ENCODE measurements at regions not wholly inside any gene's neighbourhood (a gene's known extent, or its start where the extent isn't known, plus 50 kb on each side); places are given as distances from the start of the nearest gene placed in this dataset.

- Mint-ChIP-seq H3K27me3 (ENCODE audit: insufficient read depth) (no peaks in the 10 kb centered on the region), H3K4me1 (peaks cover 17% of the 10 kb centered on the region)
- 90% methylated on average over 2 of the region's 2 CpGs; no CpG with 5 or more reads in 1 of the 2 experiments for WGBS, 2 experiments (ENCODE audit: insufficient coverage in 1 of 2, insufficient read length in 1 of 2)
Observed at GRCh38 chr11:81942646-81943045, 791.0 kb downstream of the FAM181B start.

GRCh38 chr11:81941998-81942397 lies 791.7 kb downstream of the FAM181B start:
- H3K9me3 Mint-ChIP-seq, result no peaks in the 10 kb centered on the region
- no peak overlapping the region for H3K27ac Mint-ChIP-seq
- DNase-seq, result no peak
- H3K27ac ChIP-seq (ENCODE audit: low read depth, low read length), result no peak overlapping the region
- H3K4me3 ChIP-seq (ENCODE audit: low read length), result no peak overlapping the region
- WGBS, 2 experiments (ENCODE audit: insufficient coverage in 1 of 2, insufficient read length in 1 of 2), result 100% methylated on average over 2 of the region's 2 CpGs; no CpG with 5 or more reads in 1 of the 2 experiments
- H3K4me1 Mint-ChIP-seq, result peaks cover 13% of the 10 kb centered on the region
- H3K27me3 Mint-ChIP-seq (ENCODE audit: insufficient read depth), result no peaks in the 10 kb centered on the region
- H3K4me3 Mint-ChIP-seq, result no peak overlapping the region
- H3K9ac ChIP-seq (ENCODE audit: extremely low read depth, low read length, poor library complexity, severe bottlenecking), result no peak overlapping the region
- H3K4me1 ChIP-seq (ENCODE audit: control insufficient read depth, insufficient read depth, low read length), result no peaks in the 10 kb centered on the region
- H3K36me3 ChIP-seq (ENCODE audit: control insufficient read depth, insufficient read depth, low read length), result no peaks in the 10 kb centered on the region
- no peak for TF ChIP-seq CTCF (conservative IDR thresholded peaks at IDR 0.05)
- H3K36me3 Mint-ChIP-seq (ENCODE audit: low read depth), result no peaks in the 10 kb centered on the region
- no peaks in the 10 kb centered on the region for H3K9me3 ChIP-seq (ENCODE audit: control insufficient read depth, low read length)
- H3K27me3 ChIP-seq (ENCODE audit: control insufficient read depth, insufficient read depth, low read length, poor library complexity, severe bottlenecking), result no peaks in the 10 kb centered on the region

More at GRCh38 chr11:81942646-81943045, 791.0 kb downstream of the FAM181B start:
- Mint-ChIP-seq H3K9me3 (no peaks in the 10 kb centered on the region), H3K36me3 (ENCODE audit: low read depth) (no peaks in the 10 kb centered on the region), H3K27ac (no peak overlapping the region), H3K4me3 (no peak overlapping the region)
- Histone ChIP-seq H3K9me3 (ENCODE audit: control insufficient read depth, low read length) (no peaks in the 10 kb centered on the region), H3K36me3 (ENCODE audit: control insufficient read depth, insufficient read depth, low read length) (no peaks in the 10 kb centered on the region), H3K9ac (ENCODE audit: extremely low read depth, low read length, poor library complexity, severe bottlenecking) (no peak overlapping the region), H3K27ac (ENCODE audit: low read depth, low read length) (no peak overlapping the region), H3K4me1 (ENCODE audit: control insufficient read depth, insufficient read depth, low read length) (no peaks in the 10 kb centered on the region), H3K27me3 (ENCODE audit: control insufficient read depth, insufficient read depth, low read length, poor library complexity, severe bottlenecking) (no peaks in the 10 kb centered on the region), H3K4me3 (ENCODE audit: low read length) (no peak overlapping the region)
- no peak for DNase-seq
- no peak for TF ChIP-seq CTCF (conservative IDR thresholded peaks at IDR 0.05)

- no peak overlapping the region for H3K27ac Mint-ChIP-seq
- peaks cover 4% of the 10 kb centered on the region for H3K27me3 ChIP-seq (ENCODE audit: control insufficient read depth, insufficient read depth, low read length, poor library complexity, severe bottlenecking)
Observed at GRCh38 chr11:81932303-81932702, 801.4 kb downstream of the FAM181B start.

More at GRCh38 chr11:81932303-81932702, 801.4 kb downstream of the FAM181B start:
- no peak overlapping the region for H3K4me3 ChIP-seq (ENCODE audit: low read length)
- H3K4me1 ChIP-seq (ENCODE audit: control insufficient read depth, insufficient read depth, low read length), result no peaks in the 10 kb centered on the region
- Mint-ChIP-seq H3K4me1 (no peaks in the 10 kb centered on the region), H3K4me3 (no peak overlapping the region), H3K36me3 (ENCODE audit: low read depth) (no peaks in the 10 kb centered on the region), H3K27me3 (ENCODE audit: insufficient read depth) (peaks cover 8% of the 10 kb centered on the region), H3K9me3 (no peaks in the 10 kb centered on the region)
- no peaks in the 10 kb centered on the region for H3K9me3 ChIP-seq (ENCODE audit: control insufficient read depth, low read length)
- no peaks in the 10 kb centered on the region for H3K36me3 ChIP-seq (ENCODE audit: control insufficient read depth, insufficient read depth, low read length)
- TF ChIP-seq CTCF (conservative IDR thresholded peaks at IDR 0.05), result no peak
- H3K9ac ChIP-seq (ENCODE audit: extremely low read depth, low read length, poor library complexity, severe bottlenecking), result no peak overlapping the region
- no CpG with 5 or more reads among the region's 2 CpGs for WGBS, 2 experiments (ENCODE audit: insufficient coverage in 1 of 2, insufficient read length in 1 of 2)
- no peak for DNase-seq
- no peak overlapping the region for H3K27ac ChIP-seq (ENCODE audit: low read depth, low read length)

All from endodermal cell (in vitro differentiated cells).